ENCODE measurements at regions not wholly inside any gene's neighbourhood (a gene's known extent, or its start where the extent isn't known, plus 50 kb on each side); places are given as distances from the start of the nearest gene placed in this dataset.

GRCh38 chr5:106088462-106088861, 1582.3 kb downstream of the EFNA5 start:
- no peak; the same call in 2 of the 3 replicates for ATAC-seq
- TF ChIP-seq PPARA (CRISPR knock-in tag; IDR thresholded peaks at IDR 0.05; ENCODE audit: borderline replicate concordance) (no peak), TOX (CRISPR knock-in tag; IDR thresholded peaks at IDR 0.05; ENCODE audit: borderline replicate concordance) (no peak), ZNF8 (CRISPR knock-in tag; IDR thresholded peaks at IDR 0.05) (no peak), SNAI2 (CRISPR knock-in tag; IDR thresholded peaks at IDR 0.05) (no peak), TSHZ2 (CRISPR knock-in tag; IDR thresholded peaks at IDR 0.05) (no peak), RARB (CRISPR knock-in tag; IDR thresholded peaks at IDR 0.05) (no peak), GLIS3 (CRISPR knock-in tag; IDR thresholded peaks at IDR 0.05) (no peak), POU6F1 (CRISPR knock-in tag; IDR thresholded peaks at IDR 0.05; ENCODE audit: borderline replicate concordance, low read depth) (no peak), CSRNP3 (CRISPR knock-in tag; IDR thresholded peaks at IDR 0.05) (no peak)

GRCh38 chr5:106086352-106086751, 1584.4 kb downstream of the EFNA5 start:
- TF ChIP-seq, protein P1, sequence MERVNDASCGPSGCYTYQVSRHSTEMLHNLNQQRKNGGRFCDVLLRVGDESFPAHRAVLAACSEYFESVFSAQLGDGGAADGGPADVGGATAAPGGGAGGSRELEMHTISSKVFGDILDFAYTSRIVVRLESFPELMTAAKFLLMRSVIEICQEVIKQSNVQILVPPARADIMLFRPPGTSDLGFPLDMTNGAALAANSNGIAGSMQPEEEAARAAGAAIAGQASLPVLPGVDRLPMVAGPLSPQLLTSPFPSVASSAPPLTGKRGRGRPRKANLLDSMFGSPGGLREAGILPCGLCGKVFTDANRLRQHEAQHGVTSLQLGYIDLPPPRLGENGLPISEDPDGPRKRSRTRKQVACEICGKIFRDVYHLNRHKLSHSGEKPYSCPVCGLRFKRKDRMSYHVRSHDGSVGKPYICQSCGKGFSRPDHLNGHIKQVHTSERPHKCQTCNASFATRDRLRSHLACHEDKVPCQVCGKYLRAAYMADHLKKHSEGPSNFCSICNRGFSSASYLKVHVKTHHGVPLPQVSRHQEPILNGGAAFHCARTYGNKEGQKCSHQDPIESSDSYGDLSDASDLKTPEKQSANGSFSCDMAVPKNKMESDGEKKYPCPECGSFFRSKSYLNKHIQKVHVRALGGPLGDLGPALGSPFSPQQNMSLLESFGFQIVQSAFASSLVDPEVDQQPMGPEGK (CRISPR knock-in tag; IDR thresholded peaks at IDR 0.05; ENCODE audit: borderline replicate concordance) = no peak
- no peak for TF ChIP-seq ZNF8 (CRISPR knock-in tag; IDR thresholded peaks at IDR 0.05)
- no peak for TF ChIP-seq CSDC2 (CRISPR knock-in tag; IDR thresholded peaks at IDR 0.05)
- TF ChIP-seq TSHZ2 (CRISPR knock-in tag; IDR thresholded peaks at IDR 0.05) = no peak
- TF ChIP-seq BACH2 (CRISPR knock-in tag; IDR thresholded peaks at IDR 0.05; ENCODE audit: borderline replicate concordance) = no peak
- no peak for TF ChIP-seq CSRNP3 (CRISPR knock-in tag; IDR thresholded peaks at IDR 0.05)
- no peak for TF ChIP-seq RARB (CRISPR knock-in tag; IDR thresholded peaks at IDR 0.05)
- TF ChIP-seq ISL1 (CRISPR knock-in tag; IDR thresholded peaks at IDR 0.05) = no peak
- TF ChIP-seq OSR1 (CRISPR knock-in tag; IDR thresholded peaks at IDR 0.05) = no peak
- TF ChIP-seq PPARA (CRISPR knock-in tag; IDR thresholded peaks at IDR 0.05; ENCODE audit: borderline replicate concordance) = no peak
- no peak for TF ChIP-seq ZNF70 (CRISPR knock-in tag; IDR thresholded peaks at IDR 0.05)
- TF ChIP-seq GLIS3 (CRISPR knock-in tag; IDR thresholded peaks at IDR 0.05) = no peak
- no peak for TF ChIP-seq SNAI2 (CRISPR knock-in tag; IDR thresholded peaks at IDR 0.05)
- no peak for TF ChIP-seq TCF4 (CRISPR knock-in tag; IDR thresholded peaks at IDR 0.05; ENCODE audit: borderline replicate concordance)
- TF ChIP-seq ZFP30 (CRISPR knock-in tag; IDR thresholded peaks at IDR 0.05) = no peak
- TF ChIP-seq ZFP3 (CRISPR knock-in tag; IDR thresholded peaks at IDR 0.05) = no peak
- TF ChIP-seq POU6F1 (CRISPR knock-in tag; IDR thresholded peaks at IDR 0.05; ENCODE audit: borderline replicate concordance, low read depth) = no peak
- TF ChIP-seq ARNTL (CRISPR knock-in tag; IDR thresholded peaks at IDR 0.05; ENCODE audit: borderline replicate concordance, low read depth) = no peak
- TF ChIP-seq ESRRG (CRISPR knock-in tag; IDR thresholded peaks at IDR 0.05) = no peak
- TF ChIP-seq ZC3H10 (CRISPR knock-in tag; IDR thresholded peaks at IDR 0.05) = no peak
- ATAC-seq = no peak
